ENCODE measurements at regions not wholly inside any gene's neighbourhood (a gene's known extent, or its start where the extent isn't known, plus 50 kb on each side); places are given as distances from the start of the nearest gene placed in this dataset.

DNA sequence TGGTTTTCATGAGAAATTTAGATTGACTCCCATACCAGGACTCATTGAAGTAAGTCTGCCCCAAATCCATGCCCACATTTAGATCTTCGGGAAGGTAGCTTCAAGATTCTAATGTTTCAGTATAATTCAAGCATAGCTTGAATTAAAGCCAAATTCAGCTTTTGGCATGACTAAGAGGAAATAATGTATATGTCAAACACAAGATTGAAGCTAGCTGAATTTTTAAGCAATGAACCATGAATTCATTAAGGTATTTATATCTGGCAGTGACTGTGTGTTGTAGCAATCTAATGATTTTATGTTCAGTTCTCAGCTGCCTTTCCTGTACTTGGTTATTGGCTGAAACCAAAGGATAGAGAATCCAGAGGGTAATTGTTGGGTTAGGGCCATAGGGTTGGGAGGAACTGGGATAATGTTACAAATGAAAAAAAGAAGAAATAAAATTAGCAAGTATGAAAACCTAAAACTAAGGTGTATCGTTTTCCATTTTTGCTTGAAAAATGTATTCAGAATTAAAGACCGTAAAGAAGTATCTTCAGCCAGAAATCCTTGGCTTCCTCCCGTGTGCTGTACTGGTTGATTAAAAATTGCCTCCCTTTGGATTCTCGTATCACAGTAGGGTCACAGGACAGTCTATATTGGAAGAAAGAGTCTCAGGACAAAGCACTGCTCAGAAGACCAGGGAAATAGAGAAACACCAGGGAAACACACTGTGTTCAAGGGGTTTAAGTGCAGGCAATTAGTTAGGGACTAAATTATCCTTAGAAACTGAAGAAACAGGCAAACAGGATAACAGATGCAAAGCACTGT, 119.0 kb upstream of the FN1 start:
- no peak overlapping the region for H3K27ac ChIP-seq
- POLR2A ChIA-PET (ENCODE audit: low non-redundant PET): no interaction called here
- peak; percentile 34 for DNase-seq (ENCODE audit: low spot score)
- CTCF ChIA-PET: no interaction called here
- TF ChIP-seq, protein P1, sequence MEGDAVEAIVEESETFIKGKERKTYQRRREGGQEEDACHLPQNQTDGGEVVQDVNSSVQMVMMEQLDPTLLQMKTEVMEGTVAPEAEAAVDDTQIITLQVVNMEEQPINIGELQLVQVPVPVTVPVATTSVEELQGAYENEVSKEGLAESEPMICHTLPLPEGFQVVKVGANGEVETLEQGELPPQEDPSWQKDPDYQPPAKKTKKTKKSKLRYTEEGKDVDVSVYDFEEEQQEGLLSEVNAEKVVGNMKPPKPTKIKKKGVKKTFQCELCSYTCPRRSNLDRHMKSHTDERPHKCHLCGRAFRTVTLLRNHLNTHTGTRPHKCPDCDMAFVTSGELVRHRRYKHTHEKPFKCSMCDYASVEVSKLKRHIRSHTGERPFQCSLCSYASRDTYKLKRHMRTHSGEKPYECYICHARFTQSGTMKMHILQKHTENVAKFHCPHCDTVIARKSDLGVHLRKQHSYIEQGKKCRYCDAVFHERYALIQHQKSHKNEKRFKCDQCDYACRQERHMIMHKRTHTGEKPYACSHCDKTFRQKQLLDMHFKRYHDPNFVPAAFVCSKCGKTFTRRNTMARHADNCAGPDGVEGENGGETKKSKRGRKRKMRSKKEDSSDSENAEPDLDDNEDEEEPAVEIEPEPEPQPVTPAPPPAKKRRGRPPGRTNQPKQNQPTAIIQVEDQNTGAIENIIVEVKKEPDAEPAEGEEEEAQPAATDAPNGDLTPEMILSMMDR (conservative IDR thresholded peaks at IDR 0.05; ENCODE audit: low read depth): no peak

DNA sequence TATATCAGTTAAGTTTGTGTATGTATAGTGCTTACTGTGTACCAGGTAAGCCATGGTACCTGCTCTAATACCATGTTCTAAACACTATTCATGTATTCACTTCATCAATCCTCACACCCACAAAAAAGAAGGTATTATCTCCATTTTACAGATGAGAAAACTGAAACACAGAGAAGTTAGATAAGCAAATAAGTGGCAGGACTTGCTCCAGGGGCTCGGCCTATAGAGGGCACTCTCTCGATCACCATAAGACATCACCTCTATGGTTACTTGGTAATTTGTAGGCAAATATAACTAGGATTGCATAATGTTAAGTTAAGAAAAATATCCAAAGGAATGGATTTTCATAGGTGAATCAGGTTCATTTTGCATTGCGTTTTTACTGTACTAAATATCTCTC, 118.1 kb upstream of the FN1 start:
- ChIA-PET POLR2A (ENCODE audit: low non-redundant PET) (no interaction called here), CTCF (interaction anchor here (0.6 kb wide), 1 partner anchor 750 kb away, joined by 3 read pairs; no protein-coding TSS in a partner anchor)
- TF ChIP-seq, protein P1 (conservative IDR thresholded peaks at IDR 0.05; ENCODE audit: low read depth): no peak
- no peak overlapping the region for H3K27ac ChIP-seq
- no peak for DNase-seq (ENCODE audit: low spot score)

DNA sequence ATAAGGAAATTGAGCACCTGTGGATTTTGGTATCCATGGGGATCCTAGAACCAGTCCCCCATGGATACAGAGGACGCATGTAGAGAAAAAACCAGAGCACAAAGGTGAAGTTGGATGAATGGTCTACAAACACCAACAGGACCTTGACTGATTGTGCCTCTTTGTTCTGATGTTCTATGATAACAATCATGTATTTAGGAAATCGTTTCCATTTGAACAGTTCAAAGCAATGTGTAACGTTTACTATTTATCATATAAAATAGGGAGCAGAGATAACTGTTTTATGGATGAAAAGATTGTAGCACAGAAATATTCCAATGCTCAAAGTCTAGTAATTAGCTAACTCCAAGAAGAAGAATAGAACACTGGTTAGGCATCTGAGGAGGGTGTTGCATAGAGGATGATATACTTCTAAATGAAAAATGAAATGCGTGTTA, 116.3 kb upstream of the FN1 start:
- TF ChIP-seq, protein P1 (conservative IDR thresholded peaks at IDR 0.05; ENCODE audit: low read depth): no peak
- ChIA-PET POLR2A (ENCODE audit: low non-redundant PET) (no interaction called here), CTCF (no interaction called here)
- DNase-seq (ENCODE audit: low spot score): no peak
- H3K27ac ChIP-seq: no peak overlapping the region

DNA sequence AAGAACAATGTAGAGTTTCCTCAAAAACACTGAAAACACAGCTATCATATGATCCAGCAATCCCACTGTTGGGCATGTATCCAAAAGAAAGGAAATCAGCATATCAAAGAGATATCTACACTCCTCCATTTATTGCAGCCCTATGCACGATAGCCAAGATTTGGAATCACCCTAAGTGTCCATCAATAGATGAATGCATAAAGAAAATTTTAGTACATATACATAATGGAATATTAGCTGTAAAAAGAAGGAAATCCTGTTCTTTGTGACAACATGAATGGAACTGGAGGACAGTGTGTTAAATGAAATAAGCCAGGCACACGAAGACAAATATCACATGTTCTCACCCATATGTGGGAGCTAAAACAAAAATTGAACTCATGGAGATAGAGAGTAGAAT, 114.5 kb upstream of the FN1 start:
- CTCF ChIA-PET: no interaction called here
- POLR2A ChIA-PET (ENCODE audit: low non-redundant PET): no interaction called here

DNA sequence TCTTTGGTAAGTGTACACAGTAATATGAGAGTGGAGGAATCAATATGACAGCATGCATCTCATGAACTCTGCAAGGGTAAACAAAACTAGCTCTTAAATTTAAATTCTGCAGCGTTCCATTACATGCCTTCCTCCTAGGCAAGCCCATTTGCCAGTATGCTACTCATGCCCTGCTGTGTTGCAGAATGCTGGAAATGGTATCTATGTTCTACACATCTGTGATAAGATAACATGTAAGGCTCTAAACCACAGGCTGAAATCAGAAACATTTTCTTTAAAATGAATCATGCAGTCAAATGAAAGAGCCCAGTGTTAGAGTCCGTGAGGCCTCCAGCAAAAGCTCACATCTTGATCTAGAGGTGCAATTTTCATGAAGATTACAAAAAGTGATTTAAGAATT, 112.8 kb upstream of the FN1 start:
- TF ChIP-seq, protein P1 (conservative IDR thresholded peaks at IDR 0.05; ENCODE audit: low read depth): no peak
- DNase-seq (ENCODE audit: low spot score): no peak
- ChIA-PET CTCF (interaction anchor here (0.6 kb wide), 1 partner anchor 13 kb away, joined by 3 read pairs; no protein-coding TSS in a partner anchor), POLR2A (ENCODE audit: low non-redundant PET) (no interaction called here)
- H3K27ac ChIP-seq: no peak overlapping the region

More for the DNA sequence above, 114.5 kb upstream of the FN1 start:
- TF ChIP-seq, protein P1 (conservative IDR thresholded peaks at IDR 0.05; ENCODE audit: low read depth): no peak
- H3K27ac ChIP-seq: no peak overlapping the region
- no peak for DNase-seq (ENCODE audit: low spot score)

DNA sequence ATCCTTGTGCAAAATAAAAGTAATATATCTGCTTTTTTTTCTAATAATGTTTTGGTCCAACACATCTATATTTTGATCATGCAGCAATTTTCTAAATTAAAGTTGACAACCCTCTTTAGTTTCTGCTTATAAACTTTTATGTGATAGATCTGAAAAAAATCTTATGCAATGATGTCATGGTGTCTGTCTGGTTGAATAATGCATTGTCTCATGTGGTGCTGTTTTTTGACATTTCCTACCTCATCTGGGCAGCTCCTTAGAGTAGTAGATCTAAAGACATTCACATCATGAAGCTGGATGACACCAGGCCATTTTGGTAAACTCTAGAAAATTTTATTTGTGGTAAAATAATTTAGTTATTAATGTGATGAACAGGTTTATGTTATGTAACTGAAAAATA, 106.8 kb upstream of the FN1 start:
- ChIA-PET POLR2A (ENCODE audit: low non-redundant PET) (no interaction called here), CTCF (interaction anchor here (0.8 kb wide), 1 partner anchor 280 kb away, joined by 3 read pairs; no protein-coding TSS in a partner anchor)
- no peak overlapping the region for H3K27ac ChIP-seq
- no peak for DNase-seq (ENCODE audit: low spot score)
- TF ChIP-seq, protein P1 (conservative IDR thresholded peaks at IDR 0.05; ENCODE audit: low read depth): no peak
